ENCODE measurements at regions not wholly inside any gene's neighbourhood (a gene's known extent, or its start where the extent isn't known, plus 50 kb on each side); places are given as distances from the start of the nearest gene placed in this dataset.
A peak's percentile ranks its signal among the peaks of the same experiment; 100 is the strongest.
"Not testable (repeated sequence)": the region's sequence is repeated elsewhere in the genome, so short reads cannot be mapped to it uniquely, and the experiment has no call there.

DNA sequence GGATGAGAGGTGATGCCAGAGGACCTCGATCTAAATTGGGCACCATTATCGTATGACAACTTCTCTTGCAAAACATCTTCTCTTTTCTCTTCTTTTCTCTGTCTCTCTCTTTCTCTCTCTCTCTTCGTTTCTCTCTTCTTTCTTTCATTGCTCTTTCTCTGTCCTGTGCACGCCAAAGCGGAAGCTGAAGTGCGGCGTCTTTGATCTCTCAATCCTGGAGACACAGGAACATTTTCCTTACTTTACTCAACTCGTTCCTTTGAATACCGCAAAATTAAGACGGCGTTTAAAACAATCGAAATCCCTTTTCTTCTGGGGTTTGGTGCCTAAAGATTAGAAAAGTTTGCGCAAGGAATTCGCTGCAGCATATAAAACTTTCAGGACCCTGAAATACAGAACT is 176.6 kb downstream of the KDM5D start:
- no peak for ATAC-seq
- Mint-ChIP-seq H3K36me3 (no peaks in the 10 kb centered on the region), H3K9me3 (no peaks in the 10 kb centered on the region), H3K27me3 (no peaks in the 10 kb centered on the region), H3K4me1 (peaks cover 33% of the 10 kb centered on the region), H3K27ac (peak overlapping the region; percentile 95), H3K4me3 (peak overlapping the region; percentile 87)

DNA sequence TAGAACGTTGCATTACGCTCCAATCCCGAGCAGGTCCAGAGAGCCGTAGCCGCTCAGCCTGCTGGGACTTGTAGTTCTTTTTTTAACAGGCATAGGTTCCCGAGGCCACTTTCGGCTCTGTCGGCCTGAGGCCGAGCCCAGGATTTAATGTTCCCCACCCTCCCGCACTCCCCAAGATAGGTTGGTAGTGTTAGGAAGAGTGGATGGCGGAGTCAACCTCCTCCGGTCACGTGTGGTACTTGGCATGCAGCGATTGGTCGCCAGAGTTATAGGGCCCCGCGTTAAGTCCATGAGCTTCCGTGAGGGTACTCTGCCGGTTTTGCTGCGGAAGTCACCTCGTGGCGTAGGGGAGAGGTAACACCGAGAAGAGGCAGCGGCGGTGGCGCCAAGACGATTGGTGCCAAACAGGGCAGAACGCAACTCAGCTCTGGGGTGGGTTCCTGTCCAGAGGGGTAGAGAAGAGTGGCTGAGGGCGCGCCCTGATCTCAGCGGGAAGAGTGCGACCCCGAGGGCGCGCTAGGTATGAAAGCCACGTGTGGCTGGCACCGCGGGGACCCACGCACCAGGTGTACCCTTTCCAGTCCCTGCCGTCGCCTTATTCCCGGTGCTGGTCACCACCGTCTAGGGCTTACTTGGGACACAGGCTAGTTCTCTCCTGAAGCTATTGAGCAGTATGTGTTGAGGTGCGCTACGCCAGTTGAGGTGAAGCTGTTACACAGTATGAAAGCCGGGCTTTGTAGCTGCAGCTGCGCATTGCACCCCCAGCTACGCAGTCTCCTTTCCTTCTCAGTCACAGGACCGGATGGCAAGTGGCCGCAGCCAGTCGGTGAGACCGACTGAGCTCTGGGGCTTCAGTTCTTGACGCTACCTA is 177.2 kb downstream of the KDM5D start:
- Mint-ChIP-seq H3K4me3 (peak overlapping the region; percentile 87), H3K27me3 (no peaks in the 10 kb centered on the region), H3K4me1 (peaks cover 29% of the 10 kb centered on the region), H3K27ac (peak overlapping the region; percentile 95), H3K9me3 (no peaks in the 10 kb centered on the region), H3K36me3 (no peaks in the 10 kb centered on the region)
- ATAC-seq: peak; percentile 93

DNA sequence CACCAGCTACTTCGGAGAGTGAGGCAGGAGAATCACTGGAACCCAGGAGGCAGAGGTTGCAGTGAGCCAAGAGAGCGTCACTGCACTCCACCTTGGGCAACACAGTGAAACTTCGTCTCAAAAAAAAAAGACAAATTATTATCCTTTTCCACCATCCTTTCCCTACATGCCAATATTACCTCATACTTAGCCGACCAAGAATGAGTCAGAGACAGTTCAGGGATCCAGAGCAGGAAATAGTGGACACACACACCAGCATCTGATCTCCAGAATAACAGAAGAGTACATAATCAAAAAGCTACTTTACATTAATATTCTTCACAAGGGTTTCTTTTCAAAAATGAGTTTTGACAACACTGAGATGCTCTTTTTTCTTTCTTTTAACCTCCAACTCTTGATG is 185.4 kb downstream of the KDM5D start:
- no peak overlapping the region for H3K4me3 Mint-ChIP-seq
- H3K9me3 Mint-ChIP-seq: no peaks in the 10 kb centered on the region
- no peak overlapping the region for H3K27ac Mint-ChIP-seq
- H3K36me3 Mint-ChIP-seq: no peaks in the 10 kb centered on the region
- no peaks in the 10 kb centered on the region for H3K4me1 Mint-ChIP-seq
- H3K27me3 Mint-ChIP-seq: no peaks in the 10 kb centered on the region
- ATAC-seq: no peak

DNA sequence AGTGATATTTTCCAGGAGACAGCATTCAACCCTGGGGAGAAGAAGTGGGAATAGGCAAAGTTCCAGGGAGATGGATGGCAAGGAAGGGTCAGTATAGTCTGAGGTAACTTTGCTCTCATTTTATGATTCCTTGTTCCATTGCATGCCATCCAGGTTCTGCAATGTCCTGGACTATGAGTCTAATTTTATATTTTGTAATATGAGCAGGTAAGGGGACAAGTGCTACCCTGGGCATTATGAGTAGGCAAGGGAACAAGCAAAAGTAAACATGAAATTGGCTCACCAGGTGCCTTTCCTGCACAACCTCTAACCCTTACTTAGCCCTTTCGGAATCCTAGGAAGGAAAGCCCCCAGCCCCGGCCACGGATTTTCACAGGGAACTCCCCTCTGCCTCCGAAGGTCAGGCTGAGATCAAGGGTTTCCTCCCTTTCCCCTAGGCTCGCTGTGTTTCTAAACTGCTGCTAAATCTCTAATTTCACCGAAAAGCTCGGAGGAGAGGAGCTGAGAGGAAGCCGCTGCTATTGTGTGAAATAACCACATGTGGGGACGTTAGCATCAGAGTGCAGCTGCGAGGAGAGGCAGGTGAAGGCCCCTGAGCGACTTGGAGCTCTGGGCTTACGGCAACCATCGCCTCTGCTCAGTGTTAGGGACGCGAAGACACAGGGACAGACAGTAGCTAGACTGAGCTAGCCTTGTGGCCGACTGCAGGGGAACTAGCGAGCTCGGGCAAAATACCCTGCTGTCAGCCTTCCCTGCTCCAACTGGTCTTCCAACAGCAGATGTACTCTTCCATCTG is 194.7 kb downstream of the KDM5D start:
- Mint-ChIP-seq H3K36me3 (no peaks in the 10 kb centered on the region), H3K4me1 (no peaks in the 10 kb centered on the region), H3K27me3 (no peaks in the 10 kb centered on the region), H3K9me3 (no peaks in the 10 kb centered on the region), H3K4me3 (no peak overlapping the region), H3K27ac (no peak overlapping the region)
- ATAC-seq: no peak

DNA sequence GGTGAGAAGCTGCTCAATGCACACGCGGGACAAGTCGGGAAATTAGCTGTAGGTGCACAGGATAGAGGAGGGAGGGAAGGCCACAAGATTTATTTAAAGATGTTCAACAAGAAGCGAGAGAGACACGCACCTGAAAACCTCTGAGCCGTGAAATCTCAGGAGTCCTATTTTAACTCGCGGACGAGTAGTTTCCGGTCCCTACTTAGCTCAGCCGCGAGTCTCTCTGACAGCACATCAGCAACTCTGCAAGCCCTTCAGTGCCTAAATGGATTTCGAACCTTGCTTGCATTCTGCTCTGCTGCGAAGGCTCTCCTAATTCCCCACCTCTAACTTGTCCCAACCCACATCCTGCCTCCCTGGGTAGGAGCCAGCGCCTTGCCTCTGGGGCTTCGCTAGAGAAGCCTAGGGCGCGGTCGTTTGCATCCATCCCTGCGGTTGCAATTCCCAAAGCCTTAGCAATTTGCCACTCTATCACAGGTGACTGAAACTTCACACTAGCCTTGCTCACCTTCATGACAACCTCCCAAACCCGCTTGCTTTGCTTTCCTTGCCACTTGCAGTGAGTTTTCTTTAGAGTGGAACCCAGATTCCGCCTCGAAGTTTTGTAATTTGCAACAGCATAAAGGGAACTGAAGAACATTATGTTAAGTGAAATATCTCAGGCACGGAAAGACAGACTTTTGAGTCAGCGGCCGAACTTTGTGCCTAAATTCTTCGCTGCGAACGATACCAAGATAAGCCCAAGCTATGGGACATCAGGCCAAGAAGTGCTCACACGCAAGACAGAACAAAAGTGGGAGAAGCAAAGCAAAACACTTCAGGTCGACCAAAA is 202.8 kb downstream of the KDM5D start:
- H3K36me3 Mint-ChIP-seq: no peaks in the 10 kb centered on the region
- peak overlapping the region; percentile 66 for H3K4me3 Mint-ChIP-seq
- no peaks in the 10 kb centered on the region for H3K27me3 Mint-ChIP-seq
- H3K4me1 Mint-ChIP-seq: peaks cover 19% of the 10 kb centered on the region
- ATAC-seq: peak; percentile 85
- H3K27ac Mint-ChIP-seq: peak overlapping the region; percentile 14
- H3K9me3 Mint-ChIP-seq: no peaks in the 10 kb centered on the region

DNA sequence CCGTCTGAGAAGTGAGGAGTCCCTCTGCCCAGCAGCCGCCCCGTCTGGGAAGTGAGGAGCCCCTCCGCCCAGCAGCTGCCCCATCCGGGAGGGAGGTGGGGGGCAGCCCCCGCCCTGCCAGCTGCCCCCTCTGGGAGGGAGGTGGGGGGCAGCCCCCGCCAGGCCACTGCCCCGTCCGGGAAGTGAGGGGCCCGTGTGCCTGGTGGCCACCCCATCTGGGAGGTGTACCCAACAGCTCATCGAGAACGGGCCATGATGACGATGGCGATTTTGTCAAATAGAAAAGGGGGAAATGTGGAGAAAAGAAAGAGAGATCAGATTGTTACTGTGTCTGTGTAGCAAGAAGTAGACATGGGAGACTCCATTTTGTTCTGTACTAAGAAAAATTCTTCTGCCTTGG is 208.8 kb downstream of the KDM5D start:
- H3K4me1 Mint-ChIP-seq, ATAC-seq, H3K27me3 Mint-ChIP-seq, H3K27ac Mint-ChIP-seq, H3K36me3 Mint-ChIP-seq, H3K4me3 Mint-ChIP-seq, H3K9me3 Mint-ChIP-seq: not testable (repeated sequence)

DNA sequence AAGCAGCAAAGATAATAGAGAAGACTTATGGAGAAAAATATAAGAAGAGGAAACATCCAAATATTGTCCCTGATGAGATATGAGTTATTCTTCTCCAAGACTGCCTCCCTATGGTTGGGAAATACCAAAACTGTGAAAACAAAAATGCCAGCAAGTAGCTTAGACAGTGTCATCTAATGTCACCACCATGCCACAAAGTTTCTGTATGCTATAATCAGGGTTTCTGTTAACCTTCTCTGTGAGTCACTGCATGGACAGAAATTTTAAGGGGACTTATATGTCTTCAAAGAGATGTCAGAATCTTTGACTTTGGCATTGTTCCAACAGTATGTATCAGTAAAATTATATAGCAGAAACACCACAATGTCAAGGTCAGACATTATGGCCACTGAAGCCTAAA is 222.6 kb downstream of the KDM5D start:
- Mint-ChIP-seq H3K4me1 (no peaks in the 10 kb centered on the region), H3K36me3 (no peaks in the 10 kb centered on the region), H3K9me3 (peaks cover 3% of the 10 kb centered on the region), H3K27me3 (peaks cover 7% of the 10 kb centered on the region), H3K4me3 (no peak overlapping the region), H3K27ac (no peak overlapping the region)
- no peak for ATAC-seq

DNA sequence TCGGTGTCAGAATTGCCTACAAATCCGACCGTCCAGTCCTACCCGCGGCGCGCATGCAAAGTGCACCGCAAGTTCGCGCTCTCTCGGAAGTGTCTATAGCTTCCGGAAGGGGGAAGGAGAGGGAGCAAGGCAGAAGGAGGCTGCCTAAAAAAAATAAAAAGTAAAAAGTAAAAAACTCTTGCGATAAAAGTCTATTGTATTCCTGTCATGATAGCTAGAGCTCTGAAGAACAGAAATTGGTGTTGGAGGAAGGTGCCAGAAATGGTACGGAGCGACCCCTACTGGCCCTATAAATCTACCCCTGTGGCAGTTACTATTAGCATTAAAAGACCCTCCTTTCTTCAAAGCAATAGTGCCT is 241.5 kb downstream of the KDM5D start:
- H3K27ac Mint-ChIP-seq: peak overlapping the region; percentile 54
- peak overlapping the region; percentile 87 for H3K4me3 Mint-ChIP-seq
- H3K4me1 Mint-ChIP-seq: peaks cover 14% of the 10 kb centered on the region
- no peaks in the 10 kb centered on the region for H3K27me3 Mint-ChIP-seq
- no peaks in the 10 kb centered on the region for H3K36me3 Mint-ChIP-seq
- no peaks in the 10 kb centered on the region for H3K9me3 Mint-ChIP-seq
- ATAC-seq: peak; percentile 24

DNA sequence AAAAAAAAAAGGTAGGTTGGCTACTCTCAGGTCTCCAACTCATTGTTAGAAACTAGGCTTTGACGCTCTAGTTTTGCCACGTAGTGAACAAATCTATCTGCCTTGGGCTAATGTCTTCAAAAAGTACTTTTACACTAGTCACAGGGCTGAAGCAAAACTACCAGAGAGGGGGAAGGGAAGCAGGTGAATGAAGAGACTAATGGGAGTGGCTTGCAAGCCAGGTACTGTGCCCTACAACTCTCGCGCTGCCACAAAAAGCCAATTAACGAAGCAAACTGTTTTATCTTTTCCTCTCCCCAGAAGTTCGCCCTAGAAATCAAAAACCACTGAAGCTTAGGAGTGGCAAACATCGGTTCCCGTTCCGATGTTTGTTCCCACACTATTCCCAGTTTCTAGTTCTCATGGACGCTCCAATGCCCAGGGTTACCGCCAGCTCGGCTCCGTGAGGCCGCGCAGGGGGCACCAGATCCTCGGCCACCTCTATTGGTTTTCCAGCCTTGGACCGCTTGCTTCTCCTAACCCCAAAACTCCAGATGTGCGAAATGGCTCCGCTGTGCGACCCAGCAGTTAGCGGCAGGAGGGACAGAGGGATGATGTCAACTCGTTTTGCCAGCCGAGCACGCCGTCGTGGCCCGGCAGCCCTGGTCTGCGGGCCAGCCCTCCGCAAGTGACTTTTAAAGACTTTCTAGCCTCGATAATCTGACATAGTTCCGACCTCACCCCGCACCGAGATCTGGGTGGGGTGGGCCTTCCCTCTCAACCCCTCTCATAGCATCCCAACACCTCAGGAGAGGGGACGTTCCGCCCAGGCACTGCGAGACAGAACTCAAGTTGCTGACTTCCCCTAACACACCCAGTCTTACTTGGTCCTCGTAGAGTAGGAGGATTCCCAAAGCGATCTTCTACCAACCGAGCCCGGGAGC is 242.1 kb downstream of the KDM5D start:
- H3K27me3 Mint-ChIP-seq: no peaks in the 10 kb centered on the region
- H3K27ac Mint-ChIP-seq: peak overlapping the region; percentile 54
- peaks cover 14% of the 10 kb centered on the region for H3K4me1 Mint-ChIP-seq
- H3K36me3 Mint-ChIP-seq: no peaks in the 10 kb centered on the region
- no peaks in the 10 kb centered on the region for H3K9me3 Mint-ChIP-seq
- ATAC-seq: peak; percentile 31
- H3K4me3 Mint-ChIP-seq: peak overlapping the region; percentile 87

DNA sequence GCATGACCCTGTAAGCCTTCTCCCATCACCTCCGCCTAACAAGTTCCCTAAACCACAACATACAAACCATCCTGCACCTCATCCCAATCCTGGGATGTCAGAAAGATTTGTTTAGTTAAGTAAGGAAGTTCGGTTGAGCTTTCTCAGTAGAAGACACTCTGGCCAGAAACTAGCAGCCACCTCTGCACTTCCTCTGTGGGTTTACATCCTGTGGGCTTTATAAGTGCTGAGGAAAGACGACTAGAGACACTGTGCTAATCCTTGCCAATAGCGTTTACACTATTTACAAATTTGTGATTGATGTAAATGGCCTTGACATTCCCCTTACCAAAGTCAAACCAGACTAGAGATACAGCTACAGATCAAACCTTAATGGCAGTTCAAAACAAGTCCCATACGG is 246.0 kb downstream of the KDM5D start:
- no peaks in the 10 kb centered on the region for H3K9me3 Mint-ChIP-seq
- H3K36me3 Mint-ChIP-seq: no peaks in the 10 kb centered on the region
- peaks cover 14% of the 10 kb centered on the region for H3K4me1 Mint-ChIP-seq
- no peak for ATAC-seq
- no peaks in the 10 kb centered on the region for H3K27me3 Mint-ChIP-seq
- H3K27ac Mint-ChIP-seq: no peak overlapping the region
- H3K4me3 Mint-ChIP-seq: no peak overlapping the region

DNA sequence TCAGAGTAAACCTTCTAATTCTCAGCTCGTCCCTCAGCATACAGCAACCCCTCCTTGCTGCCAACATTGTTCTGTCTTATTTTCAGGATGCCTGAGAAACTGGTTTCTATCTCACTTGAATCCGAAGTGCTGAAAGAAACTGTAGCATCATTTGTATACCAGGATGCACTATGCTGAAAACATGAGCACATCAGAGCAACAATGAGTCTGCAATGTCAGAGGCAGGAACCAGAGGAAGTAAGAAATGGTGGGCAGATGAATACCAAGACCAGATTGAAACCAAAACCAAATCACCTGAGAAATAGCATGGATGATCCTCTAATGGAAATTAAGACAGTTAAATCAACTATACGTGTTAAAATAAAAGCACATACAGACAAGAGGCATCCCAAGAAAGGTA is 257.0 kb downstream of the KDM5D start:
- no peak overlapping the region for H3K4me3 Mint-ChIP-seq
- peaks cover 12% of the 10 kb centered on the region for H3K9me3 Mint-ChIP-seq

DNA sequence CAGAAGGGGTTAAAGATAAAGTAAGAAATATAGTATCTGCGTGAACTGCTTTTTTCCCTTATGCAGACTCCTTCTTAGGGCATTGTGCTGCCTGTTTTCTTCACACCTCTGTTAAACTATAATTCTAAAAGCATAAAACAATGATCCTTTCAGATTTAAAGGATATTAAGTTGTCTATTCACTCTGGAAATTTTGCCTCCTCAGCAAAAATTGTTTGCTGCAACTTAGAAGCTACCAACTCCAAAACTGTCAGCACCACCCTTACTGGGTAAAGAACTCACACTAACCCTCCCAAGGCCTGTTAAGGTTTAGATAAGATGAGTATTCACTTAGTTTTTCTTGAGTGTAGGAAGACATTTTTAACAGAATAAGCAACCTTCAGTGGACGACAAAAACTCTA is 259.5 kb downstream of the KDM5D start:
- H3K4me1 Mint-ChIP-seq: no peaks in the 10 kb centered on the region

More for the DNA sequence above, 257.0 kb downstream of the KDM5D start:
- Mint-ChIP-seq H3K27ac (no peak overlapping the region), H3K4me1 (no peaks in the 10 kb centered on the region), H3K27me3 (no peaks in the 10 kb centered on the region), H3K36me3 (peaks cover 4% of the 10 kb centered on the region)
- ATAC-seq: no peak

DNA sequence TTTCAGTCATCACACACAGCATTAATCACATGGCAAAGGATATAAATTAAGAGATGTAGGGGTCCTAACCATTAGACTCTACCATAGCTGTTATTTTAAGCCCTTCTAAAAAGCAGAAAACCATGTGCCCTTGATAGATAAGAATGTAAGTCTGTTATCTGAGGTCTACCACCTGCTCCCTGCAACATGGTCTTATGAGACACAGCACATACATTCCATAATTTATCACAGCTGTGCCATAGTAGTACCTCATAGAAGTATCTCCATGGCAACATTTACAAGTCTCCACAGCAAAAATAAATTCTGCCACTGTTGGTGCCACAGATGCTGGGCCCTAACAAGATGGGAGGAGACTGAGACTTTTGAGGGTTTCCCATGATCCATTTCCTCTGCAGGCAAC is 265.4 kb downstream of the KDM5D start:
- no peaks in the 10 kb centered on the region for H3K9me3 Mint-ChIP-seq
- no peaks in the 10 kb centered on the region for H3K27me3 Mint-ChIP-seq
- H3K36me3 Mint-ChIP-seq: no peaks in the 10 kb centered on the region
- H3K4me1 Mint-ChIP-seq: no peaks in the 10 kb centered on the region
- no peak for ATAC-seq
- no peak overlapping the region for H3K4me3 Mint-ChIP-seq
- no peak overlapping the region for H3K27ac Mint-ChIP-seq

More for the DNA sequence above, 259.5 kb downstream of the KDM5D start:
- peaks cover under 1% of the 10 kb centered on the region for H3K36me3 Mint-ChIP-seq
- no peak for ATAC-seq
- no peak overlapping the region for H3K4me3 Mint-ChIP-seq
- H3K27ac Mint-ChIP-seq: no peak overlapping the region
- no peaks in the 10 kb centered on the region for H3K27me3 Mint-ChIP-seq
- H3K9me3 Mint-ChIP-seq: peaks cover 6% of the 10 kb centered on the region

DNA sequence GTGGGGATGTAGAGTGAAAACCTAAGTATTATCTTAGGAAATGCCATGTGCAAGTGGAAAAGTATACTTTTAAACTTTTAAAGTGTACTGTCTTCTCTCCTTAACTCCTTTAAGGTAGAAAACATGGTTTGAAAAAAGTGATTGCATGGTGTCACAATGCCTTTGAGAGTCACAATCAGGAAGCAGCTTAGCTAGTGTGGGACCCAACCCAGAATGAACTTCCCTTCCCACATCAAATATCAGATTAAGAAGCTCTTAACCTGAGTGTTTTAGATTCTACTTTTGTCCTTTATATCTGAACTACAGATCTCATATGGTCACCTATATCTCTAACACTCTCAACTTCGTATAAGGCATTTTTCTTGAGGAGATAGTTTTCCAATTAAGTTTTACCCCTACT is 266.6 kb downstream of the KDM5D start:
- ATAC-seq: no peak
- no peak overlapping the region for H3K4me3 Mint-ChIP-seq
- H3K27me3 Mint-ChIP-seq: no peaks in the 10 kb centered on the region
- no peak overlapping the region for H3K27ac Mint-ChIP-seq
- no peaks in the 10 kb centered on the region for H3K36me3 Mint-ChIP-seq
- H3K9me3 Mint-ChIP-seq: no peaks in the 10 kb centered on the region
- no peaks in the 10 kb centered on the region for H3K4me1 Mint-ChIP-seq
